SU-DHL-6 (cell line): ENCODE measurements at regions not wholly inside any gene's neighbourhood (a gene's known extent, or its start where the extent isn't known, plus 50 kb on each side); places are given as distances from the start of the nearest gene placed in this dataset.

Experiments
- H2AFZ ChIP-seq: fragments of 200-600 bp; sonication (generic); 2 replicates; pipeline ENCODE4 v1.6.1; 2014; ENCODE audit warnings: low read depth, mild to moderate bottlenecking, moderate library complexity, mixed read lengths, antibody characterized with exemption, low read length; ENCODE audit not compliant: severe bottlenecking
- H3F3A ChIP-seq: fragments of 200-600 bp; shearing (Covaris generic); 2 replicates; pipeline ENCODE4 v1.6.0; 2016; ENCODE audit warnings: antibody characterized with exemption, mild to moderate bottlenecking; ENCODE audit not compliant: insufficient read depth
- H3K27ac ChIP-seq: fragments of 200-600 bp; sonication (generic); 2 replicates; pipeline ENCODE4 v1.5.1; 2016; ENCODE audit warnings: low read depth, mild to moderate bottlenecking, low read length, moderate library complexity, mixed read lengths
- H3K27me3 ChIP-seq: fragments of 200-600 bp; sonication (generic), shearing (Covaris generic); 2 replicates; pipeline ENCODE4 v1.6.0; 2014; ENCODE audit warnings: mild to moderate bottlenecking, low read length
- H3K36me3 ChIP-seq: fragments of 200-600 bp; sonication (generic); 2 replicates; pipeline ENCODE4 v1.6.1; 2014; ENCODE audit warnings: mild to moderate bottlenecking, low read length, mixed read lengths
- H3K4me2 ChIP-seq: fragments of 300-600, 200-600 bp; shearing (Covaris generic), sonication (generic); 2 replicates; pipeline ENCODE4 v1.6.0; 2014; ENCODE audit warnings: low read length, low read depth, mild to moderate bottlenecking; ENCODE audit not compliant: poor library complexity, severe bottlenecking
- H3K4me3 ChIP-seq: fragments of 200-600 bp; sonication (generic); 2 replicates; pipeline ENCODE4 v1.5.1; 2014; ENCODE audit warnings: antibody characterized with exemption, low read length, mild to moderate bottlenecking, mixed read lengths; ENCODE audit not compliant: insufficient read depth, poor library complexity, severe bottlenecking
- H3K79me2 ChIP-seq: fragments of 200-600 bp; sonication (generic); 2 replicates; pipeline ENCODE4 v1.6.1; 2014; ENCODE audit warnings: mild to moderate bottlenecking, low read length, moderate library complexity; ENCODE audit not compliant: insufficient read depth
- H3K9ac ChIP-seq: fragments of 200-600 bp; sonication (generic); 2 replicates; pipeline ENCODE4 v1.7.0; 2014; ENCODE audit warnings: mild to moderate bottlenecking, low read length
- H3K9me2 ChIP-seq: fragments of 200-600 bp; sonication (generic); replicated peaks from 2 replicates; pipeline ENCODE4 v1.6.1; 2014; ENCODE audit warnings: low read length; ENCODE audit not compliant: insufficient read depth
- H3K9me3 ChIP-seq: fragments of 200-600 bp; sonication (generic); 2 replicates; pipeline ENCODE4 v1.6.1; 2014; ENCODE audit warnings: low read length, mixed read lengths; ENCODE audit not compliant: insufficient read depth
- H4K20me1 ChIP-seq: fragments of 200-600 bp; sonication (generic); 2 replicates; pipeline ENCODE4 v1.6.1; 2014; ENCODE audit warnings: low read depth, mild to moderate bottlenecking, antibody characterized with exemption, low read length, moderate library complexity, mixed read lengths
- CTCF ChIP-seq: fragments of 200-600 bp; sonication (generic); IDR thresholded peaks from one replicate; pipeline ENCODE4 v1.5.1; 2017; ENCODE audit warnings: antibody characterized with exemption, mild to moderate bottlenecking, low read length, moderate library complexity; ENCODE audit not compliant: insufficient read depth, poor library complexity, severe bottlenecking
- EZH2phosphoT487 ChIP-seq: fragments of 200-600 bp; sonication (generic), shearing (Covaris generic); conservative IDR thresholded peaks from 2 replicates; pipeline ENCODE4 v1.6.1; 2018; ENCODE audit warnings: mild to moderate bottlenecking, antibody characterized with exemption, low read length, moderate library complexity, mixed read lengths

GRCh38 chr4:33924811-33925210 is 2319.5 kb downstream of the ARAP2 start:
- Histone ChIP-seq H3K9ac (no peak overlapping the region), H3K4me2 (no peak overlapping the region), H3K36me3 (no peaks in the 10 kb centered on the region), H3K27me3 (no peaks in the 10 kb centered on the region), H3K9me2 (no peaks in the 10 kb centered on the region), H3F3A (no peaks in the 10 kb centered on the region), H3K4me3 (no peak overlapping the region), H3K79me2 (no peaks in the 10 kb centered on the region), H2AFZ (no peak overlapping the region), H3K9me3 (no peaks in the 10 kb centered on the region), H3K27ac (no peak overlapping the region), H4K20me1 (no peaks in the 10 kb centered on the region)
- no peak for TF ChIP-seq EZH2phosphoT487
- no peak for TF ChIP-seq CTCF

GRCh38 chr4:33930497-33930896 is 2313.8 kb downstream of the ARAP2 start:
- no peak for TF ChIP-seq CTCF
- no peak for TF ChIP-seq EZH2phosphoT487
- Histone ChIP-seq H3K9me3 (no peaks in the 10 kb centered on the region), H3K4me2 (no peak overlapping the region), H3K27me3 (no peaks in the 10 kb centered on the region), H3K27ac (no peak overlapping the region), H2AFZ (no peak overlapping the region), H3K9me2 (no peaks in the 10 kb centered on the region), H3K4me3 (no peak overlapping the region), H3F3A (no peaks in the 10 kb centered on the region), H3K9ac (no peak overlapping the region), H3K36me3 (no peaks in the 10 kb centered on the region), H4K20me1 (no peaks in the 10 kb centered on the region), H3K79me2 (no peaks in the 10 kb centered on the region)

- Histone ChIP-seq H3K79me2 (no peaks in the 10 kb centered on the region), H3K4me3 (no peak overlapping the region), H3K27ac (no peak overlapping the region), H3K4me2 (no peak overlapping the region), H3F3A (no peaks in the 10 kb centered on the region), H2AFZ (no peak overlapping the region), H3K9ac (no peak overlapping the region), H4K20me1 (no peaks in the 10 kb centered on the region), H3K9me3 (no peaks in the 10 kb centered on the region), H3K36me3 (no peaks in the 10 kb centered on the region), H3K9me2 (no peaks in the 10 kb centered on the region), H3K27me3 (no peaks in the 10 kb centered on the region)
- no peak for TF ChIP-seq CTCF
- no peak for TF ChIP-seq EZH2phosphoT487
Observed at GRCh38 chr4:33931026-33931425, 2313.3 kb downstream of the ARAP2 start.
